Left lobe of liver (tissue), 2 donors: ENCODE measurements at regions not wholly inside any gene's neighbourhood (a gene's known extent, or its start where the extent isn't known, plus 50 kb on each side); places are given as distances from the start of the nearest gene placed in this dataset.
"Not testable (repeated sequence)": the region's sequence is repeated elsewhere in the genome, so short reads cannot be mapped to it uniquely, and the experiment has no call there.

Experiments used
- ATAC-seq: fragments of 200-7000 bp; cut with Tn5 transposase; one replicate; pipeline ENCODE4 v1.9.1; 2020; ENCODE audit warnings: mild to moderate bottlenecking, moderate library complexity
- DNase-seq: peaks from one replicate; pipeline ENCODE4 v3.0.0-alpha.2; 2020; ENCODE audit warnings: low spot score
- donor health status: DM: no; HTN: no; CAD: no; lungs with moderate emphysema.
- donor health status: DM: no; HTN: yes; CAD: no.

DNA sequence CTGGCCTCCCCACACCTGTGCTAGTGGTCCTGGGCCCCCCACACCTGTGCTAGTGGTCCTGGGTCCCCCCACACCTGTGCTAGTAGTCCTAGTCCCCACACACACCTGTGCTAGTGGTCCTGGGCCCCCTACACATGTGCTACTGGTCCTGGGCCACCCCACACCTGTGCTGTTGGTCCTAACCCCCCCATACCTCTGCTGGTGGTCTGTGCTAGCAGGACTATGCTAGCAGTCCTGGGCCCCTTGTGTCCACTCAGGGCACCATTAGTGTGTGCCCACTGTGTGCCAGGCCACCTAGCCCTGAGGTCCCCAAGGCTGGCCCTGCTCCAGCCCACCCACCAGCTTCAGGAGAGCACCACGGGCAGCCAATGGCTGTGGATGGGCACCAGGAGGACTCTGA lies 558.2 kb upstream of the SALL3 start:
- DNase-seq: no peak
- ATAC-seq: no peak

GRCh38 chr18:78422336-78422735 lies 557.3 kb upstream of the SALL3 start:
- no peak for DNase-seq

DNA sequence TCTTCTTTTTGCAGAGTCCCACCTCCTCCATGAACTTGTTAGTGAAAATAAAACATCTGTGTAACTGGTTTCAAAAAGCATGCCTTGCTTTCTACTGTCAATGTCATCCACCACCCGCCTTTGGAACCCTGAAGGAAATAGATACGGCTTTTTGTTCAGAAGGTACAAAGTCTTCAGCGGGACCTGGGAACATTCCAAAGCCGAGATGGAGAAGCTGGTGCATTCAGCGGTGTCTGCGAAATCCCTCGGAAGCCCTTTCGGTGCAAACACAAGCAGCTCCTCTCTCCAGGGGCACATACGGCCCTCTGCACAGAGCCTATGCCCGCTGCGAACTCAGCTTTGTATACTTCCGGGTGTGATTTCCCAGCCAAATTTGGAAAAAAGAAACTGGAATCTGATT lies 555.8 kb upstream of the SALL3 start:
- no peak for ATAC-seq
- no peak for DNase-seq

More at GRCh38 chr18:78422336-78422735, 557.3 kb upstream of the SALL3 start:
- no peak for ATAC-seq

GRCh38 chr18:78424403-78425018 lies 555.1 kb upstream of the SALL3 start:
- no peak for DNase-seq
- no peak for ATAC-seq

- DNase-seq: no peak
These were observed 554.6 kb upstream of the SALL3 start for GRCh38 chr18:78425019-78425412.

GRCh38 chr18:78427081-78427480 lies 552.5 kb upstream of the SALL3 start:
- ATAC-seq (no peak), DNase-seq (no peak)

More at GRCh38 chr18:78425019-78425412, 554.6 kb upstream of the SALL3 start:
- no peak for ATAC-seq

- ATAC-seq: no peak
- DNase-seq: no peak
These were observed 550.2 kb upstream of the SALL3 start for GRCh38 chr18:78429127-78430108.

- ATAC-seq (no peak), DNase-seq (no peak)
These were observed 549.4 kb upstream of the SALL3 start for GRCh38 chr18:78430131-78430758.

GRCh38 chr18:78431606-78432005 lies 548.0 kb upstream of the SALL3 start:
- ATAC-seq (no peak), DNase-seq (no peak)

GRCh38 chr18:78433562-78433961 lies 546.1 kb upstream of the SALL3 start:
- DNase-seq (no peak), ATAC-seq (no peak)

- DNase-seq: no peak
- no peak for ATAC-seq
These were observed 543.5 kb upstream of the SALL3 start for GRCh38 chr18:78436110-78436509.

GRCh38 chr18:78438235-78438634 lies 541.4 kb upstream of the SALL3 start:
- not testable (repeated sequence) for ATAC-seq, DNase-seq

DNA sequence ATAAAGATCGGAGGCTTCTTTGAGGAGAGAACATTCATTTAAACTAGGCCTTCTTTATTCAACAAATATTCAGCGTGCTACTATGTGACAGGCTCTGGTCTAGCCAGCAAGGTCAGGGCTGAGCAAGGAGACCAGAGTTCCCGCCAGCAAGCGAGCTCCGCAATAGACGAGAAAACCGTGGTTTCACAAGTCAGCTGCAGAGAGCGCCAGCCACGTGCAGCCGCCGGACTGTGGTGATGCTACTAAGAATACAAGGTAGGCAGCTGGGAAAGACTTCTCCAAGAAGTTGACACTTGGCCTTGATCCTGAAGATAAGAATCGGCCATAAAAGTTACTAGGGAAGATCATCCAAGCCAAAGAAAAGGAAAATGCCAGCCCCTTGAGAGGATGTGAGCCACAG lies 533.7 kb upstream of the SALL3 start:
- ATAC-seq (no peak), DNase-seq (no peak)

GRCh38 chr18:78447211-78447610 lies 532.4 kb upstream of the SALL3 start:
- ATAC-seq (no peak), DNase-seq (no peak)

GRCh38 chr18:78448106-78448505 lies 531.5 kb upstream of the SALL3 start:
- ATAC-seq (no peak), DNase-seq (no peak)

DNA sequence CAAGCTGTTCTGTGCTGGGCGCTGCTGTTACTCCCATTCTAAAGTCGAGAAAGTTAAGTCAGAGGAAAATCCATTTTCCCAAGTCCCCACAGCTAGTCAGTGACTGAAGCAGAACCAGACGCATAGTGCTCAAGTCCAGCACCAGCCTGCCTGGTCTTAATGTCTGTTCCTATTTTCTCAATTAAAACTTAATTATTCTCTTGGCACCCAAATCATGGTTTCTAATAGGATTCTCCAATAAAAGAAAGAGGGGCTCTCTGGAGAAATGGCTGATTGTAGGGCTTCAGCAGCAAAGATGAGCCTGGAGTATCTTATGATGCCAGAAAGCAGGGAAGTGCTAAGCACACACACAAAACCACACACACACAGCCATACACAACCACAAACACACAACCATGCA lies 531.0 kb upstream of the SALL3 start:
- ATAC-seq: no peak
- DNase-seq: no peak

- no peak for DNase-seq
- ATAC-seq: no peak
These were observed 525.4 kb upstream of the SALL3 start for GRCh38 chr18:78454221-78454620.

DNA sequence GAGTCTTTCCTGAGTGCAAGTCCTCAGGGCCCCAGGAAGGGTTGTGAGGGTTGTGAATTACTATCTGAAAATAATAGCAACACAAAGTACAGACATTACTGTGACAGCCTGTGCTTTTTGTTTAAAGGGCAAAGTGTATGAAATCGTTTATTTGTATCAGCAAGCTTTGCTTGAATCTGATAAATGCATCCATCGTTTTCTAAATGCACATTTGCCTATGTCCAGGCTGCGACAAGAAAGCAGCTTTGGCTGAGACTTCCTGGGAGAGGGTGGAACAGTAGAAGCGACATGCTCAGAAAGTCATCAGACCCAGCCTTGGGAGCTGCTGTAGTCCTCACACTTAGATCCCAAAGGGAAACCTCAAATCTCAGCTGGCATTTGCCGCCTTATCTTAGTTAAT lies 524.2 kb upstream of the SALL3 start:
- DNase-seq (no peak), ATAC-seq (no peak)

GRCh38 chr18:78457011-78457410 lies 522.6 kb upstream of the SALL3 start:
- no peak for ATAC-seq
- no peak for DNase-seq

- DNase-seq (no peak), ATAC-seq (no peak)
These were observed 521.9 kb upstream of the SALL3 start for GRCh38 chr18:78457731-78458130.

- DNase-seq: no peak
These were observed 521.3 kb upstream of the SALL3 start for GRCh38 chr18:78458356-78458755.

DNA sequence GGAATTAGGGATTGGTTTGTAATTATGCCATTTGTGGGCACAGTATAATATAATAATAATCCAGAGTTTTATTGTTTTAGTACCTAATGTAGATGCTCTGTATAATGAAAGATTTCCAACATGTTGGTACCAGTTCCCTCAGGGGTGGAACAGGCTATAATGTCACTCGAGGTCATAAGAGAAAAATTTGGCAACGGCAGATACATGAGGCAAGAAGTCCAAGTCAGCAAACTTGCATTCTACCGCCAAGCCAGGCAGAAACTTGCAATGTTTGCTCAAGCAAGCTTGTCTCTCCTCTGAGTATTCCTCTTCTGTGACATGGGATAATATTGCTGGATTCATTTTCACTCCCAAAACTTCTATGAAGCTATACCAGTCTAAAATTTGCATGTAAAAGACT lies 520.0 kb upstream of the SALL3 start:
- DNase-seq: no peak
- ATAC-seq: no peak

More at GRCh38 chr18:78458356-78458755, 521.3 kb upstream of the SALL3 start:
- ATAC-seq: no peak
